SK-N-SH treated with all-trans-retinoic acid at 6 μM for 48 hours (cell line): ENCODE measurements at regions not wholly inside any gene's neighbourhood (a gene's known extent, or its start where the extent isn't known, plus 50 kb on each side); places are given as distances from the start of the nearest gene placed in this dataset.
A peak's percentile ranks its signal among the peaks of the same experiment; 100 is the strongest.

Source experiments
- ATAC-seq: fragments of 200-7000 bp; cut with Tn5 transposase; 3 replicates; pipeline ENCODE4 v1.9.1; 2020; ENCODE audit warnings: mild to moderate bottlenecking, moderate library complexity
- TCF4 ChIP-seq: fragments of 250-450 bp; sonication (Bioruptor Pico); IDR thresholded peaks from 2 replicates; pipeline ENCODE4 v1.8.0; 2021; ENCODE audit warnings: mild to moderate bottlenecking, moderate library complexity, borderline replicate concordance
- ZFP3 ChIP-seq: fragments of 250-450 bp; sonication (Bioruptor Pico); IDR thresholded peaks from 2 replicates; pipeline ENCODE4 v1.5.0; 2020; ENCODE audit warnings: mild to moderate bottlenecking, moderate library complexity
- ZNF565 ChIP-seq: fragments of 450-650 bp; formaldehyde crosslinking; conservative IDR thresholded peaks from 2 replicates; pipeline ENCODE4 v1.5.0; 2020; ENCODE audit warnings: low read depth, mild to moderate bottlenecking, moderate library complexity
- ZNF70 ChIP-seq: fragments of 450-650 bp; formaldehyde crosslinking; IDR thresholded peaks from 2 replicates; pipeline ENCODE4 v1.5.0; 2020; ENCODE audit warnings: mild to moderate bottlenecking, moderate library complexity
- TF ChIP-seq, protein P1 (sequence below): fragments of 250-450 bp; sonication (Bioruptor Pico); IDR thresholded peaks from 2 replicates; pipeline ENCODE4 v1.5.1; 2021; ENCODE audit warnings: mild to moderate bottlenecking, moderate library complexity
- TF ChIP-seq, protein P2 (sequence below): fragments of 250-450 bp; sonication (Bioruptor Pico); IDR thresholded peaks from 2 replicates; pipeline ENCODE4 v1.5.0; 2020; ENCODE audit warnings: mild to moderate bottlenecking, moderate library complexity

GRCh38 chr1:76799700-76800099 is 67.6 kb upstream of the ST6GALNAC5 start (continued):
- TF ChIP-seq, protein P1, sequence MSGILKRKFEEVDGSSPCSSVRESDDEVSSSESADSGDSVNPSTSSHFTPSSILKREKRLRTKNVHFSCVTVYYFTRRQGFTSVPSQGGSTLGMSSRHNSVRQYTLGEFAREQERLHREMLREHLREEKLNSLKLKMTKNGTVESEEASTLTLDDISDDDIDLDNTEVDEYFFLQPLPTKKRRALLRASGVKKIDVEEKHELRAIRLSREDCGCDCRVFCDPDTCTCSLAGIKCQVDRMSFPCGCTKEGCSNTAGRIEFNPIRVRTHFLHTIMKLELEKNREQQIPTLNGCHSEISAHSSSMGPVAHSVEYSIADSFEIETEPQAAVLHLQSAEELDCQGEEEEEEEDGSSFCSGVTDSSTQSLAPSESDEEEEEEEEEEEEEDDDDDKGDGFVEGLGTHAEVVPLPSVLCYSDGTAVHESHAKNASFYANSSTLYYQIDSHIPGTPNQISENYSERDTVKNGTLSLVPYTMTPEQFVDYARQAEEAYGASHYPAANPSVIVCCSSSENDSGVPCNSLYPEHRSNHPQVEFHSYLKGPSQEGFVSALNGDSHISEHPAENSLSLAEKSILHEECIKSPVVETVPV (CRISPR knock-in tag), result no peak

DNA sequence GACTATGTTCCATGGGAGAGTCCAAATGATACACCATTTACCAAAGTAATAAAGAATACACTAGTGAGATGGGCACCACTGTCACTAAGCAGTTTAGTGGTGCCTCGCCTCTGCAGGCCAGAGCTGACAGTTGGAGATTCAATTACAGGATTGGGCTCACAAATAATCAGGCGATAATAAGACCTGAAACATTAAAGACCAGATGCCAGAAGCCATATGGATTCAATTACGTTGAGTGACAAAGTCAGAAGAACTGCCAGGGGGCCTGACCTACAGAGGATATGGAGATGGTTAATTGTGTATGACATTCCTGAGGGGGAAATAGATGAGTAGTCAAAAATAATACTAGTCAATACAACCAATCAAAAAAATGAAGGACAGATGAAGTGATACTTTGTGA is 65.2 kb upstream of the ST6GALNAC5 start:
- ATAC-seq, result no peak
- TF ChIP-seq TCF4 (peak; percentile 73; the same call in 1 of the 2 replicates), ZNF70 (CRISPR knock-in tag) (no peak)
- TF ChIP-seq, protein P2, sequence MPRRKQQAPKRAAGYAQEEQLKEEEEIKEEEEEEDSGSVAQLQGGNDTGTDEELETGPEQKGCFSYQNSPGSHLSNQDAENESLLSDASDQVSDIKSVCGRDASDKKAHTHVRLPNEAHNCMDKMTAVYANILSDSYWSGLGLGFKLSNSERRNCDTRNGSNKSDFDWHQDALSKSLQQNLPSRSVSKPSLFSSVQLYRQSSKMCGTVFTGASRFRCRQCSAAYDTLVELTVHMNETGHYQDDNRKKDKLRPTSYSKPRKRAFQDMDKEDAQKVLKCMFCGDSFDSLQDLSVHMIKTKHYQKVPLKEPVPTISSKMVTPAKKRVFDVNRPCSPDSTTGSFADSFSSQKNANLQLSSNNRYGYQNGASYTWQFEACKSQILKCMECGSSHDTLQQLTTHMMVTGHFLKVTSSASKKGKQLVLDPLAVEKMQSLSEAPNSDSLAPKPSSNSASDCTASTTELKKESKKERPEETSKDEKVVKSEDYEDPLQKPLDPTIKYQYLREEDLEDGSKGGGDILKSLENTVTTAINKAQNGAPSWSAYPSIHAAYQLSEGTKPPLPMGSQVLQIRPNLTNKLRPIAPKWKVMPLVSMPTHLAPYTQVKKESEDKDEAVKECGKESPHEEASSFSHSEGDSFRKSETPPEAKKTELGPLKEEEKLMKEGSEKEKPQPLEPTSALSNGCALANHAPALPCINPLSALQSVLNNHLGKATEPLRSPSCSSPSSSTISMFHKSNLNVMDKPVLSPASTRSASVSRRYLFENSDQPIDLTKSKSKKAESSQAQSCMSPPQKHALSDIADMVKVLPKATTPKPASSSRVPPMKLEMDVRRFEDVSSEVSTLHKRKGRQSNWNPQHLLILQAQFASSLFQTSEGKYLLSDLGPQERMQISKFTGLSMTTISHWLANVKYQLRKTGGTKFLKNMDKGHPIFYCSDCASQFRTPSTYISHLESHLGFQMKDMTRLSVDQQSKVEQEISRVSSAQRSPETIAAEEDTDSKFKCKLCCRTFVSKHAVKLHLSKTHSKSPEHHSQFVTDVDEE (CRISPR knock-in tag), result peak; percentile 70; the same call in 1 of the 2 replicates

- ATAC-seq, result no peak
- TF ChIP-seq ZFP3 (CRISPR knock-in tag) (no peak), ZNF565 (no peak), TCF4 (no peak)
Observed at GRCh38 chr1:76807543-76808260, 59.6 kb upstream of the ST6GALNAC5 start.
